HG03558 (cell line): ENCODE measurements at regions not wholly inside any gene's neighbourhood (a gene's known extent, or its start where the extent isn't known, plus 50 kb on each side); places are given as distances from the start of the nearest gene placed in this dataset.
"Not testable (repeated sequence)": the region's sequence is repeated elsewhere in the genome, so short reads cannot be mapped to it uniquely, and the experiment has no call there.

ENCODE experiments used
- ATAC-seq: cut with Tn5 transposase; IDR thresholded peaks from one replicate; pipeline ENCODE4 v1.9.1; 2021; ENCODE audit warnings: moderate number of reproducible peaks; ENCODE audit not compliant: unreplicated experiment; ENCODE audit errors: extremely low read depth

DNA sequence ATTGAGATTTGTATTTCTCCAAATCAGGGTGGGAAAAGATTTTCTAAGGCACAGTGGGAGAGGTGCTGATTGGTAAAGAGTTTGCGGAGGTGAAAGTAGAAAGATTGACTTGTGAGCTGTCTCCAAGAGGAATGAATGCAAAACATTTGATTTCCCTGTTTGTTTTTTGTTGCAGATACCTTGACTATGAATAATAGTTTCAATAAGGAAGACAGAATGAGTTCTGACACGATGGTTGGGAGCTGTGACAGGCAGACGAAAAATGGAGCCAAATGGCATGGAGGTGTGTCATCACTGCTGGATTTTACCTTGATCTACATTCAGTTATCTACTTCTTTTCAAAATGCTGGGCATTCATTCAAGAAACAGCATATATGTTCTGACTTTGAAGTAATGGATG is 145.1 kb downstream of the NFKBIZ start:
- ATAC-seq: no peak

DNA sequence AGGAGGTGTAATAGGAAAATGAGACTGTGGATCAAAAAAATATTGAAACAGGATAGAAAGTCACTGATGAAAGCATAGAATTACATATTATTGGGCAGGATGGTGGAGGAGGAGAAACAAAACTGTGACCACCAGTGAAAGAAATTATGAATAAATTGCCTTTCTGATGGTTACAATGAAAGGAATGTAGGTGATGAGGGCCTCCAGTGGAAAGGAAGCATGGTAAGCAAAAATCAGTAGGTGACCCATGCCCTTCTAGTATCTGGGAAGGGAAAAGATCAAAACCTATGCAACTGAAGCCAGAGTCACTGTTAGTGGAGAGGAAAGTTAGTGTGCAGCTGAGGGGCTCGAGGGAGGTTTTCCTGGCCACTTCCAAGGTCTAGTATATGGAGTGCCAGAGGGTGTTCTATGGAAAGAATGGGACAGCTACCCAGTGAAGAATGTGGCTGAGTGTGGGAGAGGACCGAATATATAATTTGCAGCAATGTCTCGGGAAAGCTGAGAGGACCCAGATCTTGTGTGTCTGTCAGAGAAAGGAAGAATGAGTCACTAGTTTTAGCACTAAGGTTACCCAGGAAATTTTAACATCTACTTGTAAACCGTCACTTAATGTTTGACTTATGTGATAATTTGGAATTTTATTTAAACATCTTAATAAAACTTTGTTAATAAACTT is 146.2 kb downstream of the NFKBIZ start:
- no peak for ATAC-seq

DNA sequence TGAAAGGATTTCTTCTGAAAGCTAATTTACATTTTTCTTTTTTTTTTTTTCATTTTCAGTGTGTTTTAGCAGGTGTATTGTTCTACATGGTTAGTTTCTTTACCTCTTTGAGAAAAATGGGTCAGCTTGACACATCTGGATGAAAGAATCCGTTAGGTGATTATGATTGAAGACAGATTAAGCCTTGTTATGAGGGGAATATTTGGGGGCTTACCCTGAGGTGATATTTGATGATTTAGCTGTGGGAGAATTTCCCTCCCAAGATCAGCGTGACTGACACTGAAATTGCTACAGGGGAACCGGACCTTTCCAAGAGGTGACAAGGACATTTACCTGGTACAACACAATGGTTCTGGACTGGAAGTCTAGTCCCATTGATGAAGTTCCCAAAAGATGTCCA is 147.5 kb downstream of the NFKBIZ start:
- ATAC-seq: peak; percentile 65

DNA sequence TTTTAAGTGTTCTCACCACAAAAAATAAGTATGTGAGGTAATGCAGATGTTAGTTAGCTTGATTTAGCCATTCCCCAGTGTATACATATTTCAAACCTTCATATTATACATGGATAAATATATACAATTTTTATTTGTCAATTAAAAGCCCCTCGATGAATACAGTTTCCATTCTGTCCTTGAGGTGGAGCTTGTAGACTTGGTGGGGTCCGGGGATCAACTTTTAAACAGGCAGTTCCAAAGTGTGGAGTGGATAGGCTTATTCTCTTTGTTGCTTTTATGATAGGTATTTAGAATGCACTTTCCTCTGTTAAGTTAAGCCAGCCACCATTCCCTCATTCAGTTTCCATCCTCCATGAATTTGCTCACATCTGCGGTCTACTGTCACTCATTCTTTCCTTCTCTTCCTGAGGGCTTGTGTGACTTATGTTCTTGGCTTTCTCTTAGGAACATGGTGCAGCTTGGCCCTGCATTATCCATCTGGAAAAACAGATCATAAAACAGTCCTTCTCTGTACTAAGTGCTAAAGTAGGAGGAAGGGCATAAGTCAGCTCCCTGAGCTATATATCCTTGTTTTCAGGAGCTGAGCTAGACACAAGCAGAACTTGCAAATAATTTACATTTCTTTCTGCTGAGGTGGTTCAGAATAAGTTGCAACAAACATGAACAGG is 149.1 kb downstream of the NFKBIZ start:
- no peak for ATAC-seq

DNA sequence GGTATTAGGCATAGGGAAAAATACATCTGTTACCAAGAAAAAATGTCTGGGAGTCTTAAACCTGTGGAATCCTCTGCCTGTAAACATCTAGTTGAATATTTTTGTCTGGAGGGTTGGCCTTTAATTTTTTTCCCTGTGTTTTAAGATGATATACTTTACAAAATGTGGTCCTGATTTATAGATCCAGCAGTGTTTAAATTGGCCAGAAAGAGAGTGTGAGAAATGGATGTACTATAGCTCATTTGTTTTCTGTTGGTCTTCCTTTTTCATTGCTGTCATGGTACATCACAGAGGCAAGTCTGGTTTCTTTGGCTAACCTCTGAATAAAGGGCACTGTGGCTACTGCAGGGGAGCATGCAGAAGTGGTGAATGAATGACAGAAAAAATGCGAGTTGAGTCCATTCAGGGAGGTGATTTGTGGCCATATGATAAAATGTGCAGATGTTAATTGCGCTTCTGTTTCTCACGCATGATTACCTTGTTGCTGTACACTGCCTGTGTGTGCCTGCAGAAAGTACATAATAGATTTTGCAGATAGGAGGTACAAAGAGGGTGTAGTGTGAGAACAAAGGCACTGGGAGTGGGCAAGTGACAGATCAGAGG is 150.0 kb downstream of the NFKBIZ start:
- ATAC-seq: no peak

DNA sequence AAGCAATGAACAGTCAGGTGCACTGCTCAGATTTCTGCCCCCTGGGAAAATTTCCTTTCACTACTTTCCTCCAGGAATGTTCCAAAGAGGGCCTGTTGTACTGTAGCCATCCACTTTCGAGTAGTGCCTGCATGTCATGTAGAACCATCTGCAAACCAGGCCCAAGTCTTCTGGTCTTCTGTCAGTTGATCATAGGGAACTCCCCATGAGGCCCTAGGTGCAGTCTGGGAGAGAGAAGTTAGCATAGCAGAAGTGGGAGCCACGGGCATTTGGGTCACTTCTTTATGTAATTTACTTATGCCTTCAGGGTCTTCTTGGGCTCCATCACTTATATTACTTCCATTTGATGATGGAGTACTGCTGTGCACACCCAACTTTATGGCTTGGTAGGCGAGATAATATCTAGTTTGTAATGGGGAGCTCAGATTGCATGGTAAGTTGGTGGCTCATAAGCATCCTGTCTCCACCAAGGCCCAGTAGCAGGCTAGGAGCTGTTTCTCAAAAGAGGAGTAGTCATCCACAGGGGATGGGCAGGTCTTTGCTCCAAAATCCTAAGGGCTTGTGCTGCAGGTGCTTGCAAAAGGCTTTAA is 151.4 kb downstream of the NFKBIZ start:
- no peak for ATAC-seq

DNA sequence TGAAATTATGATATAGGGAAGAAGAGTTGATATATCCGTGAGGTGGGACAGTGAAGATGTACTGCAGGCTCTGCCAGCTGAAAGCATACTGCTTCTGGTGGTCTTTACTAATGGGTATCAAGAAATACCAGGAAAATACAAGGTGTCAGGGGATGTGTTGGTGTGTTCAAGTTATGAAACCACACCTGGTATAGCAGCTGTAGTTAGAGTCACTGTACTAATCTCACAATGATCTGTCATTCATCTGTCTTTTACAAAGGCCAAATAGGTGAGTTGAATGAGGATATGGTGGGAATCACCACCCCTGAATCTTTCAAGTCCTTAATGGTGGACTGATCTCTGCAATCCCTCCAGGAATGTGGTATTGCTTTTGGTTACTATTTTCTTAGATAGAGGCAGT is 152.7 kb downstream of the NFKBIZ start:
- ATAC-seq: peak; percentile 39

DNA sequence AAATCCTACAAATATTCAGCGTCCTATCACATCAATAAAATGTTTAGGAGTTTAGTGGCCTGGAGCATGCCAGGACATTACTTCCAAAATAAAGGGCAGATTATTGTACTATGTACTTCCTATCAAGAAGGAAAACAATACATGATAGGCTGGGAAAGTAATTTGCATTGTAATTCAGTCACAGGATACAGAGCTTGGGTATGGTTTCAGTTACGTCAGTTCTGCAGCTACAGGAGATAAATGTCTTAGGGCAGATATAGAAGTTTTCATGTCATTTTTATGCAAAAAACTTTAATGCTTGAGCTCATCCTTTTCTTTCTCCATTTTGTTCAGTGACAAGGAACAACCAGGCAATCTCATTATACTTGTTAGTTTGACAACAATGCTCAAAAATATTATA is 155.2 kb downstream of the NFKBIZ start:
- no peak for ATAC-seq

DNA sequence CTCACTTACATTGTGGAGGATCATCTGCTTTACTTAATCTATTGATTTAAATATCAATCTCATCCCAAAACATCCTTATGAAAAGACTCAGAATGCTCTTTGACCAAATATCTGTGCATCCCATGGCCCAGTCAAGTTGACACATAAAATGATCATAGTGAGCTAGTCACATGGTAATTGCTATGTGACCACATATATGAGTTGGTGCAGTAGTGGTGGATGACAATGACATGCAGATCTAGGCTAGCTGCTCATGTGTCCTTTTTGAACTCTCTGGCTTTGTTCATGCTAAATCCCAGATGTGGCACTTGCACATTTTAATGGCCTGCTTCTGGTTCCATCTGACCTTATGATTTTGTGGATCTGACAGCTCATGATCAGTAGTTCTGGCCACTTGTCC is 156.2 kb downstream of the NFKBIZ start:
- no peak for ATAC-seq

DNA sequence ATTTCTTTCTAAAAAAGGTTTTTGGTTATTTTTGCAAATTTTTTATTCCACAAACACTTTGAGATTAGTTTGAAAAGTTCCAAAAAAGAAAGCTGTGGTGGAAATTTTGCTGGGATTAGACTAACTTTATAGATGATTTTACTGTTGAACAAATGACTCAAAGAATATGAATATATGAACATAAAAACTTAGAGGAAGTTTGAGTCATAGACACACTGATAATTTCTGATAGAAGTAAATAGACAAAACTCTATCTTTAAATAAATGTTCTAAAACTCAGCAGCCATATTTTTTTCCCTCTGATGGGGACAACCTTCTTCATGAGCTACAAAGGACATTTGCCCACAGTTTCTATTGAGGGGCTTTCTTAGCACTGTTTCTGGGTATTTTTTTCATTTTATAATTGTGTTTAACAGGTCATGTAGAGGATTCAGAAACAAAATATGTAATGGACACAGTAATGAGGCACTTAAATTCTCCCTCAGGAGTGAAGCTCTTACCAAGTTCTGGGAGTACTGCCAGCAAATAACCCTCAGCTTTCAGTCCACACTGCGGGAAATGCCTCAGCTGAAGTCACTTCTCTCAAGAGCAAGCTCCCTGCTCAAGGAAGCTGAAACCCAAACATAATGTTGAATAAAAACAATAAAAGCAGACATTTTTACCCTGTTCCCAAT is 157.6 kb downstream of the NFKBIZ start:
- no peak for ATAC-seq

DNA sequence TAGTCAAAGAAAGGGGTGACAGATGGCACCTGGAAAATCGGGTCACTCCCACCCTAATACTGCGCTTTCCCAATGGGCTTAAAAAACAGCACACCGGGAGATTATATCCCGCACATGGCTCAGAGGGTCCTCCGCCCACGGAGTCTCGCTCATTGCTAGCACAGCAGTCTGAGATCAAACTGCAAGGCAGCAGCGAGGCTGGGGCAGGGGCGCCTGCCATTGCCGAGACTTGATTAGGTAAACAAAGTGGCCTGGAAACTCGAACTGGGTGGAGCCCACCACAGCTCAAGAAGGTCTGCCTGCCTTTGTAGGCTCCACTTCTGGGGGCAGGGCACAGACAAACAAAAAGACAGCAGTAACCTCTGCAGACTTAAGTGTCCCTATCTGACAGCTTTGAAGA is 159.1 kb downstream of the NFKBIZ start:
- ATAC-seq: not testable (repeated sequence)

DNA sequence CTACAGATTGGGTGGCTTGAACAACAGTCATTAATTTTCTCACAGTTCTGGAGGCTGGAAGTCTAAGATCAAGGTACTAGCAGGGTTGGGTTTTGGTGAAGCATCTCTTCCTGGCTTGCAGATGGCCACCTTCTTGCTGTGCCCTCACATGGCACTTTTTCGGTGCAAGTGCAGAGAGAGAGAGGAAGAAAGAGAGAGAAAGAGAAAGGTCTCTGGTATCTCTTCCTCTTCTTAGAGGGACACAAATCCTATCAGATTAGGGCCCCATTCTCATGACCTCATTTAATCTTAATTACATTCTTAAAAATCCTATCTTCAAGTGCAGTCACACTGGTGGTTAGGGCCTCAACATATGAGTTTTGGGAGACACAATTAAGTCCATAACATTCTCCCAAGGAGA is 167.1 kb downstream of the NFKBIZ start:
- no peak for ATAC-seq

DNA sequence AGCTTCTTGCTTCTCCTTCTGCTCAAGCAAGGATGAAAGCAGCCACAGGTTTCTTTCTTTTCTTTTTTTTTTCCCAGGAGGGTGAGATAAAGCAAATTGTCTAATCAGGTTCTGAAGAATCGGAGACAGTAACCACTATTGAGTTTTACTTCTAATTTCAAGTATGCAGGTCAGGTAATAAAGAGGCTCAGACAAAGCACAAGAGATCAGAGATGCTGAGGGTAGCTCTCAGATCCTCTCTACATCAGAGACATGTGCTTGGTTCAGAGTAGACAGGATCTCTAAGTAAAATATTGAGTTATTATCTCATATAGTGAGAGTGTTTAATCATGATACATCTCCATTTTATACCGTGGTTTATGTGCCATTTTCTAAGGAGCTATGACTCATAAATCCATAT is 168.5 kb downstream of the NFKBIZ start:
- no peak for ATAC-seq

DNA sequence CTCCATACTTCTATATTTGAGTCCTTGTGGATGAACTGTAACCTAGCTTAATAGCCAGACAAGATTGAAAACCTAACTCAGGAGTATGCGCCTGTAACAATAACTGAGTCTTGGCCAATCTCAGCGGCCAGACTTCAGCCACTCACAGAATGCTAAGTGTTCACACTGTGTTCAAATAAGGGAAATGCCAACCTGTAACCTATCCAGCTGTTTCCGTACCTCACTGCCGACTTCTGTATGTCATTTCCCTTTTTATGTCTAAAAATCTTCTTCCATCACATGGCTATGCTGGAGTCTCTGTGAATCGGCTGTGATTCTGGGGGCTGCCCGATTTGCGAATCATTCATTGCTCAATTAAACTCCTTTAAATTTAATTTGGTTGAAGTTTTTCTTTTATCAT is 169.2 kb downstream of the NFKBIZ start:
- ATAC-seq: no peak

DNA sequence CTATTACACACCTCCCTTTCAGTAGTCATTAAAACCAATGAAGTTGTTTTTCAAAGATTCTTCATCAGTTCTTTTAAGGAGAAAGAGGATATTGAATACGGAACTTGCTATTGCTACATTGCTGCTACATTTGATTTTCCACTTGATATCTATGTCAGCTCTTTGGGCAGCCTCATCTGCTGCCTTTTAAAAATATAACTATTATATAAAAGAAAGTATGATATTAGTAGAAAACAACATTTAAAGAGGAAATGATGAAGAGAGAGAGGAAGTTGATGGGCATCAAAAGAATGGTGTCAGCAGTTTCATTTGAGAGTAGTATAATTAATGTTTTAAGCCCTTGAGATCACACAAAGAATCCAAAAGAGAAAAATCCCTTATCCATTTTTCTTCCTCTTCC is 171.4 kb downstream of the NFKBIZ start:
- no peak for ATAC-seq

DNA sequence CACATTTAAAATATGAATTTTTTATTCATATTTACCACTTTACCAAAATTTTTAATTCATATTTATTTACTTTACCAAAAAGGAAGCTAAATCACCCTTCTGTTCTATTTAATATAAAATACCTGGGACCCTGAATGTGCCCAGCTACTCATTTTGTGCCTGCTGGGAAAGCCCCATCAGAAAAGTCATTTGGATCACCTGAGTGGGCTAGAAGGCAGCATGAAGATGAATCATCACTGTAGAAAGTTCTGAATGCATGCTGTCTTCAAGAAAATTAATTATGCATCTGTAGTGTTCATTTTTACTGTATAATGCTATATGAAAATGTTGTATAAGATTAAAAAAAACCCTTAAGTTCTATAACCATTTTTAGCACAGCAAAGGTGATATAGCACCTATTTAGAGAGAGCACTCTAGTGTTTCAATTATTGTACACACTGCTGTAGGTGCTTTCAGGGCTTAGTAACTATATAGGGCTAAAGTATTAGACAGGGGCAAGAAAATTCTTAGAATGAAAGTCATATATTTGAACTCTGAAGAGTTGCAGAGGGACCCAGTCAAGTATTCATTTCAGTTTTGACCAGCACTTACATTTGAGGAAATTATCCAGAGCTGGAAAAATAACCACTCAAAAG is 175.1 kb downstream of the NFKBIZ start:
- no peak for ATAC-seq

DNA sequence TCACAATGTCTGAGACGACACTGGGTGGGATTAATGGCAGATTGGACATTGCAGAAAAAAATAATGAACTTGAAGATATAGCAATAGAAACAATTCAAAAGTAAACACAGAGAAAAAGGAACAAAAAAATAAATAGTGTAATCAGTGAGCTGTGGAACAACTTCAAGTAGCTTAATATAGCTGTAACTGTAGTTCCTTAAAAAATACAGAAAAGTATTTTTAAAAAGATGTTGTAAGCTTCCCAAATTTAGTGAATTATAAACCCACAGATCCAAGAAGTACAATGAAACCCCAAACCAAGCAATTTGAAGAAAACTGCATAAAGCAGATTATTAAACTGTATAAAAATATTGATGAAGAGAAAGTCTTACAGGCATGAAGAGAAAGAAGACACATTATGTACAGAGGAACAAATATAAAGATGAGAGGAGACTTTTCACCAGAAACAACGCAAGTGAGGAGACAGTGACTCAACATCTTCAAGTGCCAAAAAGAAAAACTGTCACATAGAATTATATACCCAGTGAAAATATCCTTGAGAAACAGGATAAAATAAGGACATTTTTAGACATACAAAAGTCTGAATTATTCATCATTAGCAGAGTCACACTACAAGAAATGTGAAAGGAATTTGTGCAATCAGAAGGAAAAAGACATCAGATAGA is 176.4 kb downstream of the NFKBIZ start:
- ATAC-seq: no peak

DNA sequence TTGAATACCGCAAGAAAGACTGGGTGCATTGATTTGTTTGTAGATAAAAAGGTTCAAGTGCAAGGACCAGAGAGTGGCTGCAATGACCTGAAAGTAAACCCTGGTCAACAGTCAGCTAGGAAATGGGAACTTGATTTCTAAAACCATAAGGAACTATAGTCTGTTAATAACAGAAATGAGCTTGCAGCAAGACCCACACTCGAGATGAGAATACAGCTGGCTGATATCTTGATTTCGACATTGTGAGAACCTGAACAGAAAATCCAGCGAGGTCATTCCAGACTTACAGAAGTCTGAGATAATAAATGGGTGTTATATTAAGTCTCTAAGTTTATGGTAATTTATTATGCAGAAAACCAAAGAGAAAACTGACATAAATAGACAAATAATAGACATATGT is 177.3 kb downstream of the NFKBIZ start:
- ATAC-seq: no peak

DNA sequence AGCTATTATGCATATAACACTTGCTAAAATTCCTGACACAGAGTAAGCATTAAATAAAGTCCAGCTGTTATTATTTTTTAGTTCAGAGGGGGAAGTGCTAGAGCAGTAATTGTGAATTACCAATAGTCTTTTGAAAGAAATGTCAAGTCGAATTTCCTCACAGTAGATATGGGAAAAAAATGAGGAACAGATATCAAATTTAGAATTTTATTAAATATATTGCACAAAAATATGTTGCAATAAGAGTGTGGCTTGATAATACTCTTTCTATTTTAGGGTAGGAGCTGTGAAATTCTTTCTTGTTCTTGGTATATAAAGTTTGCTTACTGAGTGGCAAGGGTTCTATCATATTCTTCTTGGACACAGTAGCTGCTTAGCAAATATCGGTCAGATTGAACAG is 181.3 kb downstream of the NFKBIZ start:
- ATAC-seq: no peak

DNA sequence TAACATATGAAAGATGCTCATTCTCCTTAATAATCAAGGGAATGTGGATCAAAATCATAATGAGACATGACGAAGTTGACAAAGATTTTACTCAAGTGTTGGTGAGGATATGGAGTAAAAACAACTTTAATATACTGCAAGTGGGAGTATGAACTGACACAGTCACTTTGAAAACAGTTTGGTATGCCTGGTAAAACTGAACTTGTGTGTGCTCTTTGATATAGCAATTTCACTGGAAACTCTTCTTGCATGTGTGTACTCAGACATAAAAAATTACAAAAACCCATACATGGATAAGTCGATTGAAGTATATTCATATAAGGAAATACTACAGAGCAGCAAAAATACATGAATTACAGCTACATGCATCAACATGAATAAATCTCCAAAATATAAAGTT is 182.5 kb downstream of the NFKBIZ start:
- no peak for ATAC-seq
